Astrocyte (in vitro differentiated cells and primary cell): ENCODE measurements at regions not wholly inside any gene's neighbourhood (a gene's known extent, or its start where the extent isn't known, plus 50 kb on each side); places are given as distances from the start of the nearest gene placed in this dataset.

Experiments
- DNase-seq: peaks from one replicate; pipeline ENCODE4 v3.0.0-alpha.2; 2010; ENCODE audit warnings: low read depth
- FAIRE-seq: peaks from 2 replicates; lab custom pipeline; 2011; peaks lifted over from hg19 to GRCh38; lab: Jason Lieb, UNC
- H2AFZ ChIP-seq: 2 replicates; pipeline ENCODE4 v1.6.0; 2012; ENCODE audit warnings: low read depth, low read length, inconsistent platforms
- H3K27ac ChIP-seq: 2 replicates; pipeline ENCODE4 v1.5.1; 2011; ENCODE audit warnings: low read depth, low read length, inconsistent platforms
- H3K27me3 ChIP-seq: 2 replicates; pipeline ENCODE4 v1.6.0; 2011; ENCODE audit warnings: low read length, inconsistent platforms; ENCODE audit not compliant: insufficient read depth
- H3K36me3 ChIP-seq: 2 replicates; pipeline ENCODE4 v1.5.1; 2011; ENCODE audit warnings: low read length, inconsistent platforms; ENCODE audit not compliant: insufficient read depth
- H3K4me1 ChIP-seq: 2 replicates; pipeline ENCODE4 v1.5.1; 2011; ENCODE audit warnings: low read length, inconsistent platforms; ENCODE audit not compliant: insufficient read depth
- H3K4me2 ChIP-seq: 2 replicates; pipeline ENCODE4 v1.6.0; 2012; ENCODE audit warnings: low read length, inconsistent platforms
- H3K4me3 ChIP-seq: 2 replicates; pipeline ENCODE4 v1.5.1; 2011; ENCODE audit warnings: low read depth, mild to moderate bottlenecking, low read length, inconsistent platforms; ENCODE audit not compliant: insufficient read depth
- H3K79me2 ChIP-seq: 2 replicates; pipeline ENCODE4 v1.6.0; 2012; ENCODE audit warnings: mild to moderate bottlenecking, low read length, inconsistent platforms; ENCODE audit not compliant: insufficient read depth
- H3K9ac ChIP-seq: 2 replicates; pipeline ENCODE4 v1.6.0; 2012; ENCODE audit warnings: mild to moderate bottlenecking, low read length, inconsistent platforms
- H3K9me3 ChIP-seq: 2 replicates; pipeline ENCODE4 v1.5.1; 2012; ENCODE audit warnings: low read depth, mild to moderate bottlenecking, low read length, inconsistent platforms; ENCODE audit not compliant: insufficient read depth
- H4K20me1 ChIP-seq: 2 replicates; pipeline ENCODE4 v1.6.0; 2012; ENCODE audit warnings: low read length, inconsistent platforms; ENCODE audit not compliant: insufficient read depth
- H3K27ac Mint-ChIP-seq: one replicate; pipeline ENCODE4 v1.8.0; 2021; ENCODE audit warnings: mild to moderate bottlenecking, mixed read lengths; ENCODE audit not compliant: unreplicated experiment
- H3K27me3 Mint-ChIP-seq: one replicate; pipeline ENCODE4 v1.8.0; 2021; ENCODE audit warnings: low read depth, mixed read lengths; ENCODE audit not compliant: unreplicated experiment
- H3K36me3 Mint-ChIP-seq: one replicate; pipeline ENCODE4 v1.8.0; 2021; ENCODE audit warnings: low read depth, mixed read lengths; ENCODE audit not compliant: unreplicated experiment
- H3K4me1 Mint-ChIP-seq: one replicate; pipeline ENCODE4 v1.8.0; 2021; ENCODE audit warnings: low read depth, mixed read lengths; ENCODE audit not compliant: unreplicated experiment
- H3K4me3 Mint-ChIP-seq: one replicate; pipeline ENCODE4 v1.8.0; 2021; ENCODE audit warnings: mild to moderate bottlenecking, moderate library complexity, mixed read lengths; ENCODE audit not compliant: unreplicated experiment
- H3K9me3 Mint-ChIP-seq: one replicate; pipeline ENCODE4 v1.8.0; 2021; ENCODE audit warnings: mild to moderate bottlenecking, mixed read lengths; ENCODE audit not compliant: unreplicated experiment
- CTCF ChIP-seq: IDR thresholded peaks from 2 replicates; pipeline ENCODE4 v1.5.1; 2011; ENCODE audit warnings: low read depth, mild to moderate bottlenecking, inconsistent platforms, low read length, moderate library complexity; ENCODE audit not compliant: insufficient read depth
- EZH2 ChIP-seq: IDR thresholded peaks from 2 replicates; pipeline ENCODE4 v1.6.1; 2012; ENCODE audit warnings: mild to moderate bottlenecking, low read length, inconsistent platforms; ENCODE audit not compliant: insufficient read depth

- Histone ChIP-seq H2AFZ (no peak overlapping the region), H3K27me3 (no peaks in the 10 kb centered on the region), H3K79me2 (no peaks in the 10 kb centered on the region), H3K9ac (no peak overlapping the region), H3K4me1 (no peaks in the 10 kb centered on the region), H4K20me1 (no peaks in the 10 kb centered on the region), H3K36me3 (no peaks in the 10 kb centered on the region), H3K9me3 (no peaks in the 10 kb centered on the region), H3K4me2 (no peak overlapping the region), H3K4me3 (no peak overlapping the region), H3K27ac (no peak overlapping the region)
- Mint-ChIP-seq H3K9me3 (no peaks in the 10 kb centered on the region), H3K27ac (no peak overlapping the region), H3K27me3 (no peaks in the 10 kb centered on the region), H3K4me1 (peaks cover 1% of the 10 kb centered on the region), H3K36me3 (no peaks in the 10 kb centered on the region), H3K4me3 (no peak overlapping the region)
- TF ChIP-seq EZH2 (no peak), CTCF (no peak)
- no peak for FAIRE-seq
- DNase-seq = no peak
Observed at GRCh38 chr21:29429218-29429617, 130.5 kb downstream of the BACH1 start.

GRCh38 chr21:29430030-29430429, 131.3 kb downstream of the BACH1 start:
- Mint-ChIP-seq H3K4me1 (peaks cover 1% of the 10 kb centered on the region), H3K4me3 (no peak overlapping the region), H3K27ac (no peak overlapping the region), H3K27me3 (no peaks in the 10 kb centered on the region), H3K9me3 (no peaks in the 10 kb centered on the region), H3K36me3 (no peaks in the 10 kb centered on the region)
- Histone ChIP-seq H3K36me3 (no peaks in the 10 kb centered on the region), H3K27ac (no peak overlapping the region), H3K9ac (no peak overlapping the region), H3K27me3 (no peaks in the 10 kb centered on the region), H3K4me3 (no peak overlapping the region), H4K20me1 (no peaks in the 10 kb centered on the region), H3K9me3 (no peaks in the 10 kb centered on the region), H3K4me1 (no peaks in the 10 kb centered on the region), H3K4me2 (no peak overlapping the region), H3K79me2 (no peaks in the 10 kb centered on the region), H2AFZ (no peak overlapping the region)
- DNase-seq (no peak), FAIRE-seq (no peak)
- TF ChIP-seq CTCF = no peak
- no peak for TF ChIP-seq EZH2

- H3K27ac ChIP-seq = no peak overlapping the region
- Mint-ChIP-seq H3K4me1 (peaks cover 1% of the 10 kb centered on the region), H3K36me3 (no peaks in the 10 kb centered on the region), H3K27me3 (no peaks in the 10 kb centered on the region), H3K9me3 (no peaks in the 10 kb centered on the region), H3K4me3 (no peak overlapping the region), H3K27ac (no peak overlapping the region)
- H3K79me2 ChIP-seq = no peaks in the 10 kb centered on the region
- no peak overlapping the region for H2AFZ ChIP-seq
- no peak for FAIRE-seq
- H3K4me2 ChIP-seq = no peak overlapping the region
- no peaks in the 10 kb centered on the region for H4K20me1 ChIP-seq
- no peak overlapping the region for H3K4me3 ChIP-seq
- H3K9ac ChIP-seq = no peak overlapping the region
- H3K9me3 ChIP-seq = no peaks in the 10 kb centered on the region
- no peaks in the 10 kb centered on the region for H3K36me3 ChIP-seq
- H3K4me1 ChIP-seq = no peaks in the 10 kb centered on the region
- H3K27me3 ChIP-seq = no peaks in the 10 kb centered on the region
- DNase-seq = no peak
- TF ChIP-seq CTCF (no peak), EZH2 (no peak)
Observed at GRCh38 chr21:29430576-29430975, 131.9 kb downstream of the BACH1 start.
